ENCODE measurements at regions not wholly inside any gene's neighbourhood (a gene's known extent, or its start where the extent isn't known, plus 50 kb on each side); places are given as distances from the start of the nearest gene placed in this dataset.

DNA sequence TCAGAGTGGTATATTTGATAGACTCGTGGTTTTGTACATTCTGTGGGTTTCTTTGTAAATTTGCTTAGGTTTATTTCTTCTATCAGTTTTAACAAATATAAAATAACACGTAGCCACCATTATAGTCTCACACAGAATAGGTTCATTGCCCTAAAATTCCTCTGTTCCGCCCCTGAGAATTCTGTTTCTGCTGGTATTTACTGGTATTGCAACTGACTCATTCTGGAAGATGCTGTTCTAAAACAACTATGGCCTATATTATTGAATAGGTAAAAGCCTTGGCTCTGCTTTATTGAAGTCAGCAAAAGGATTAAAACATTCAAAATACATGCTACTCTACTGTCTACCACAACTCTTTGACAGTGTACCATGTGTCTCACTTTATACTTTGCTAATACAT lies 119.1 kb upstream of the CHORDC1 start:
- H3K18ac ChIP-seq (ENCODE audit: low read depth in 1 of 2, low read length in 2 of 2), result no peak overlapping the region
- H3K27ac ChIP-seq (ENCODE audit: low read length, poor library complexity, severe bottlenecking), result no peak overlapping the region
- H3K14ac ChIP-seq (ENCODE audit: low read length in 2 of 2), result no peak overlapping the region
- H2BK12ac ChIP-seq (ENCODE audit: low read length in 2 of 2), result no peak overlapping the region
- H2AK5ac ChIP-seq (ENCODE audit: low read length, severe bottlenecking), result no peak overlapping the region
- WGBS, result no CpG with 5 or more reads among the region's 3 CpGs
- H3K9ac ChIP-seq (ENCODE audit: low read length), result no peak overlapping the region
- no peak overlapping the region for H2BK5ac ChIP-seq (ENCODE audit: low read depth, low read length, poor library complexity, severe bottlenecking)
- H2BK120ac ChIP-seq (ENCODE audit: low read depth, low read length), result no peak overlapping the region
- H3K27me3 ChIP-seq (ENCODE audit: control insufficient read depth in 1 of 2, insufficient read depth in 1 of 2, low read length in 2 of 2), result no peaks in the 10 kb centered on the region
- no peaks in the 10 kb centered on the region for H3K36me3 ChIP-seq (ENCODE audit: control insufficient read depth in 1 of 2, insufficient read depth in 2 of 2, low read depth in 1 of 2, low read length in 2 of 2)
- H4K91ac ChIP-seq (ENCODE audit: low read length), result no peak overlapping the region
- no peak overlapping the region for H3K4me2 ChIP-seq (ENCODE audit: low read length, poor library complexity, severe bottlenecking)
- no peak for DNase-seq
- no peaks in the 10 kb centered on the region for H3K4me1 ChIP-seq (ENCODE audit: control insufficient read depth, insufficient read depth, low read depth, low read length)
- H2BK15ac ChIP-seq (ENCODE audit: low read depth, poor library complexity, severe bottlenecking), result no peak overlapping the region
- H2AFZ ChIP-seq (ENCODE audit: low read depth, low read length), result no peak overlapping the region
- H3K23ac ChIP-seq (ENCODE audit: low read length in 2 of 2), result no peak overlapping the region
- H3K4me3 ChIP-seq (ENCODE audit: insufficient read depth in 1 of 2, low read depth in 1 of 2, low read length in 2 of 2), result no peak overlapping the region
- no peak overlapping the region for H4K8ac ChIP-seq (ENCODE audit: low read length)
- H3K9me3 ChIP-seq (ENCODE audit: control insufficient read depth, low read length), result no peaks in the 10 kb centered on the region
- H3K4ac ChIP-seq (ENCODE audit: low read depth in 1 of 2, low read length in 2 of 2), result no peak overlapping the region
- no peaks in the 10 kb centered on the region for H3K79me1 ChIP-seq (replicated peaks; ENCODE audit: low read length, poor library complexity, severe bottlenecking)

DNA sequence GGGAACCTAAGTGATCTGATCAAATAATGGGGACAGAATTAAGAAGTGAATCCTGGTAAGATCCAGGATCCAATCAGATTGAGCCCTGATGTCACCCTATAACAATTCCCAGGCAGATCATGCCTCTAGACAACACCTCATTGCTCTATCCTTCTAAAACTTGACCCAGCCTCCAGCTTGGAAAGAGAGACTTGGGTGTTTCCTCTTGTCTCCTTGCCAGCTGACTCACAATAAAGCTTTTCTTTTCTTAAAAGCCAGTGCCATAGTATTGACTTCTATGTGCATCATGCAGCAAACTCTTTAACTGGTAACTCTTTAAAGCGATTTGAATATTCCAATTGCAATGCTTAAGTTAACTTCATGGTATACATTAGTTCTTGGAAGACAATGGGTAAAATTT lies 109.6 kb upstream of the CHORDC1 start:
- H3K79me1 ChIP-seq (replicated peaks; ENCODE audit: low read length, poor library complexity, severe bottlenecking), result no peaks in the 10 kb centered on the region
- H3K14ac ChIP-seq (ENCODE audit: low read length in 2 of 2), result no peak overlapping the region
- no peak overlapping the region for H2BK5ac ChIP-seq (ENCODE audit: low read depth, low read length, poor library complexity, severe bottlenecking)
- H3K18ac ChIP-seq (ENCODE audit: low read depth in 1 of 2, low read length in 2 of 2), result no peak overlapping the region
- no peak overlapping the region for H3K4me2 ChIP-seq (ENCODE audit: low read length, poor library complexity, severe bottlenecking)
- no peaks in the 10 kb centered on the region for H3K36me3 ChIP-seq (ENCODE audit: control insufficient read depth in 1 of 2, insufficient read depth in 2 of 2, low read depth in 1 of 2, low read length in 2 of 2)
- DNase-seq, result no peak
- WGBS, result 100% methylated on average over 1 of the region's 1 CpG
- H3K4me1 ChIP-seq (ENCODE audit: control insufficient read depth, insufficient read depth, low read depth, low read length), result no peaks in the 10 kb centered on the region
- H3K4ac ChIP-seq (ENCODE audit: low read depth in 1 of 2, low read length in 2 of 2), result no peak overlapping the region
- H3K27me3 ChIP-seq (ENCODE audit: control insufficient read depth in 1 of 2, insufficient read depth in 1 of 2, low read length in 2 of 2), result no peaks in the 10 kb centered on the region
- H3K27ac ChIP-seq (ENCODE audit: low read length, poor library complexity, severe bottlenecking), result no peak overlapping the region
- no peak overlapping the region for H4K8ac ChIP-seq (ENCODE audit: low read length)
- no peak overlapping the region for H4K91ac ChIP-seq (ENCODE audit: low read length)
- H2BK120ac ChIP-seq (ENCODE audit: low read depth, low read length), result no peak overlapping the region
- no peak overlapping the region for H2AK5ac ChIP-seq (ENCODE audit: low read length, severe bottlenecking)
- no peaks in the 10 kb centered on the region for H3K9me3 ChIP-seq (ENCODE audit: control insufficient read depth, low read length)
- H2BK12ac ChIP-seq (ENCODE audit: low read length in 2 of 2), result no peak overlapping the region
- H3K4me3 ChIP-seq (ENCODE audit: insufficient read depth in 1 of 2, low read depth in 1 of 2, low read length in 2 of 2), result no peak overlapping the region
- H3K23ac ChIP-seq (ENCODE audit: low read length in 2 of 2), result no peak overlapping the region
- no peak overlapping the region for H3K9ac ChIP-seq (ENCODE audit: low read length)
- H2AFZ ChIP-seq (ENCODE audit: low read depth, low read length), result no peak overlapping the region
- H2BK15ac ChIP-seq (ENCODE audit: low read depth, poor library complexity, severe bottlenecking), result no peak overlapping the region

DNA sequence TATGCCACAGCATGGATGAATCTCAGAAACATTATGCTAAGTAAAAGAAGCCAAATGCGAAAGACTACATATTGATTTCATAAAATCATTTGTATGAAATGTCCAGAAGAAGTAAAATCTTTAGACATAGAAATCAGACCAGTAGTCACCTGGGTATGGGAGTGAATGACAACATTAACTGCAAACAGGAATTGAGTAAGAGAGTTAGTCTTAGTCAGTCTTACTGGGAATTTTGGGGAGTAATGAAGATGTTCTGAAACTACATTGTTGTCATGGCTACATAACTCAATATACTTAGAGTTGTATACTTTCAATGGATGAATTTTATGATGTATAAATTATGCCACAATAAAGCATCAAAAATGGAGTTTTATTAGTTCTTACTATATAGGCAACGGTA lies 107.8 kb upstream of the CHORDC1 start:
- Histone ChIP-seq H3K36me3 (ENCODE audit: control insufficient read depth in 1 of 2, insufficient read depth in 2 of 2, low read depth in 1 of 2, low read length in 2 of 2) (no peaks in the 10 kb centered on the region), H2AK5ac (ENCODE audit: low read length, severe bottlenecking) (no peak overlapping the region), H3K27ac (ENCODE audit: low read length, poor library complexity, severe bottlenecking) (no peak overlapping the region), H3K18ac (ENCODE audit: low read depth in 1 of 2, low read length in 2 of 2) (no peak overlapping the region), H4K91ac (ENCODE audit: low read length) (no peak overlapping the region), H3K23ac (ENCODE audit: low read length in 2 of 2) (no peak overlapping the region), H3K79me1 (replicated peaks; ENCODE audit: low read length, poor library complexity, severe bottlenecking) (no peaks in the 10 kb centered on the region), H2BK120ac (ENCODE audit: low read depth, low read length) (no peak overlapping the region), H2BK12ac (ENCODE audit: low read length in 2 of 2) (no peak overlapping the region), H2BK5ac (ENCODE audit: low read depth, low read length, poor library complexity, severe bottlenecking) (no peak overlapping the region), H2BK15ac (ENCODE audit: low read depth, poor library complexity, severe bottlenecking) (no peak overlapping the region), H3K4me3 (ENCODE audit: insufficient read depth in 1 of 2, low read depth in 1 of 2, low read length in 2 of 2) (no peak overlapping the region), H3K27me3 (ENCODE audit: control insufficient read depth in 1 of 2, insufficient read depth in 1 of 2, low read length in 2 of 2) (no peaks in the 10 kb centered on the region), H4K8ac (ENCODE audit: low read length) (no peak overlapping the region), H3K9ac (ENCODE audit: low read length) (no peak overlapping the region), H2AFZ (ENCODE audit: low read depth, low read length) (no peak overlapping the region), H3K4ac (ENCODE audit: low read depth in 1 of 2, low read length in 2 of 2) (no peak overlapping the region), H3K4me1 (ENCODE audit: control insufficient read depth, insufficient read depth, low read depth, low read length) (no peaks in the 10 kb centered on the region), H3K14ac (ENCODE audit: low read length in 2 of 2) (no peak overlapping the region), H3K4me2 (ENCODE audit: low read length, poor library complexity, severe bottlenecking) (no peak overlapping the region), H3K9me3 (ENCODE audit: control insufficient read depth, low read length) (no peaks in the 10 kb centered on the region)
- DNase-seq, result no peak
- no CpG with 5 or more reads among the region's 2 CpGs for WGBS

- Histone ChIP-seq H4K8ac (ENCODE audit: low read length) (no peak overlapping the region), H2BK120ac (ENCODE audit: low read depth, low read length) (no peak overlapping the region), H3K23ac (ENCODE audit: low read length in 2 of 2) (no peak overlapping the region), H3K79me1 (replicated peaks; ENCODE audit: low read length, poor library complexity, severe bottlenecking) (no peaks in the 10 kb centered on the region), H3K9ac (ENCODE audit: low read length) (no peak overlapping the region), H3K4ac (ENCODE audit: low read depth in 1 of 2, low read length in 2 of 2) (no peak overlapping the region), H3K4me3 (ENCODE audit: insufficient read depth in 1 of 2, low read depth in 1 of 2, low read length in 2 of 2) (no peak overlapping the region), H2BK12ac (ENCODE audit: low read length in 2 of 2) (no peak overlapping the region), H3K4me2 (ENCODE audit: low read length, poor library complexity, severe bottlenecking) (no peak overlapping the region), H3K14ac (ENCODE audit: low read length in 2 of 2) (no peak overlapping the region), H3K27me3 (ENCODE audit: control insufficient read depth in 1 of 2, insufficient read depth in 1 of 2, low read length in 2 of 2) (no peaks in the 10 kb centered on the region), H2BK15ac (ENCODE audit: low read depth, poor library complexity, severe bottlenecking) (no peak overlapping the region), H2AFZ (ENCODE audit: low read depth, low read length) (no peak overlapping the region), H3K27ac (ENCODE audit: low read length, poor library complexity, severe bottlenecking) (no peak overlapping the region), H2BK5ac (ENCODE audit: low read depth, low read length, poor library complexity, severe bottlenecking) (no peak overlapping the region), H3K18ac (ENCODE audit: low read depth in 1 of 2, low read length in 2 of 2) (no peak overlapping the region), H3K4me1 (ENCODE audit: control insufficient read depth, insufficient read depth, low read depth, low read length) (no peaks in the 10 kb centered on the region), H3K36me3 (ENCODE audit: control insufficient read depth in 1 of 2, insufficient read depth in 2 of 2, low read depth in 1 of 2, low read length in 2 of 2) (no peaks in the 10 kb centered on the region), H2AK5ac (ENCODE audit: low read length, severe bottlenecking) (no peak overlapping the region), H4K91ac (ENCODE audit: low read length) (no peak overlapping the region), H3K9me3 (ENCODE audit: control insufficient read depth, low read length) (no peaks in the 10 kb centered on the region)
- WGBS, result no CpG with 5 or more reads among the region's 1 CpG
- no peak for DNase-seq
Measured at GRCh38 chr11:90329043-90329442, 106.2 kb upstream of the CHORDC1 start.

Measured in mesenchymal stem cell (in vitro differentiated cells and primary cell).